Skeletal muscle tissue (tissue), 3 donors: ENCODE measurements at regions not wholly inside any gene's neighbourhood (a gene's known extent, or its start where the extent isn't known, plus 50 kb on each side); places are given as distances from the start of the nearest gene placed in this dataset.

Experiments
- H3K27ac ChIP-seq: one replicate; pipeline ENCODE4 v1.7.0; 2013; ENCODE audit warnings: mild to moderate bottlenecking, low read depth, low read length, inconsistent platforms
- H3K27me3 ChIP-seq, 3 donors: one replicate each; pipeline ENCODE4 v1.7.0; 2013; ENCODE audit warnings: low read length in 3 of 3; ENCODE audit not compliant: control insufficient read depth in 3 of 3, insufficient read depth in 3 of 3
- H3K36me3 ChIP-seq, 3 donors: one replicate each; pipeline ENCODE4 v1.7.0; 2013; ENCODE audit warnings: low read length in 3 of 3; ENCODE audit not compliant: control insufficient read depth in 3 of 3, insufficient read depth in 3 of 3
- H3K4me1 ChIP-seq, 3 donors: one replicate each; pipeline ENCODE4 v1.7.0; 2013; ENCODE audit warnings: low read length in 3 of 3, mild to moderate bottlenecking in 3 of 3; ENCODE audit not compliant: control insufficient read depth in 3 of 3, insufficient read depth in 3 of 3
- H3K4me3 ChIP-seq, 3 donors: one replicate each; pipeline ENCODE4 v1.7.0; 2013; ENCODE audit warnings: low read length in 3 of 3
- H3K9ac ChIP-seq, 3 donors: one replicate each; pipeline ENCODE4 v1.7.0; 2013; ENCODE audit warnings: low read length in 3 of 3, mild to moderate bottlenecking in 3 of 3, moderate library complexity in 2 of 3, low read depth in 1 of 3
- H3K9me3 ChIP-seq, 3 donors: one replicate each; pipeline ENCODE4 v1.7.0; 2013; ENCODE audit warnings: low read length in 3 of 3; ENCODE audit not compliant: control insufficient read depth in 3 of 3
- donor health status: Osteomylitis.

- Histone ChIP-seq H3K4me1 (no peaks in the 10 kb centered on the region), H3K36me3 (no peaks in the 10 kb centered on the region), H3K4me3 (no peak overlapping the region), H3K9me3 (no peaks in the 10 kb centered on the region), H3K9ac (no peak overlapping the region), H3K27me3 (no peaks in the 10 kb centered on the region), H3K27ac (no peak overlapping the region)
Observed at GRCh38 chr3:117263270-117263669, 553.7 kb downstream of the TUSC7 start.

DNA sequence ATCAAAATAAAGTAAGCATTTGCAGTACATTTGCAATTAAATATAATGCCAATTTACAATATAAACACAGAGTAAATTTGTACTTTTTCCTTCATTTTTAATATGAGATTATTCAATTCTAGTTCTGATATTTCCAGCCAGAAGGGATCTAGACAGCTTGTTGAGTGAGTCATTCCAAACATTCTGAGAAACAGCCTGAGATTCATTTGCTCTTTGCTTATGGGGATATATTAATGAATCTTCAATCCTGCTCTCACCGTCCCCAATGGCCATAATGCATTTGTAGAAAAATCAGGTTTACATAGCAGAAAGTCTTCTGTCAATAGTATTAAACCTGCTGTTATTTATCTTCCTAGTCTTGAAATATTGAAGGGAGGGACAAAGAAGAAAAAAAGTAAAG lies 554.2 kb downstream of the TUSC7 start:
- Histone ChIP-seq H3K27ac (no peak overlapping the region), H3K4me3 (no peak overlapping the region), H3K9me3 (no peaks in the 10 kb centered on the region), H3K27me3 (no peaks in the 10 kb centered on the region), H3K36me3 (no peaks in the 10 kb centered on the region), H3K4me1 (no peaks in the 10 kb centered on the region), H3K9ac (no peak overlapping the region)

GRCh38 chr3:117264204-117264994 lies 554.8 kb downstream of the TUSC7 start:
- Histone ChIP-seq H3K9me3 (no peaks in the 10 kb centered on the region), H3K9ac (no peak overlapping the region), H3K4me1 (no peaks in the 10 kb centered on the region), H3K4me3 (no peak overlapping the region), H3K27me3 (no peaks in the 10 kb centered on the region), H3K27ac (no peak overlapping the region), H3K36me3 (no peaks in the 10 kb centered on the region)

DNA sequence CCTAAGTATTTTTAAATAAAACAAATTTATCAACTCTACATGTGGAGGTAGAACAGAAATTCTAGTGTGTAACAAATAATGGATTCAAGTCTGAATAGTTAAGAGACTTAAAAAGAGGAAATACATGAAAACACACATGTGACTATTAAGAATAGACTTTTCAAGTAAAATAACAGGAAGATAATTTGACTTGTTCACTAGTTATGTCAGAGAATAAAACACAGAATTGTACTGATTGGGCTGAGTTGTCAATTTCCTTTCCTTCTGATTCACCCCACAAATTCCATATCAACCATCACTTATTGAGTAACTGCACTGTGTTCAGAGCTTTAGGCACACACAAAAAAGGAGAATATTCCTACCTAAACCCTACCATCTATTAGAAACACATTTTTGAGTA lies 557.2 kb downstream of the TUSC7 start:
- H3K27ac ChIP-seq: no peak overlapping the region
- no peaks in the 10 kb centered on the region for H3K4me1 ChIP-seq
- H3K9me3 ChIP-seq: no peaks in the 10 kb centered on the region
- H3K4me3 ChIP-seq: no peak overlapping the region
- no peaks in the 10 kb centered on the region for H3K27me3 ChIP-seq
- H3K9ac ChIP-seq: no peak overlapping the region
- H3K36me3 ChIP-seq: no peaks in the 10 kb centered on the region

DNA sequence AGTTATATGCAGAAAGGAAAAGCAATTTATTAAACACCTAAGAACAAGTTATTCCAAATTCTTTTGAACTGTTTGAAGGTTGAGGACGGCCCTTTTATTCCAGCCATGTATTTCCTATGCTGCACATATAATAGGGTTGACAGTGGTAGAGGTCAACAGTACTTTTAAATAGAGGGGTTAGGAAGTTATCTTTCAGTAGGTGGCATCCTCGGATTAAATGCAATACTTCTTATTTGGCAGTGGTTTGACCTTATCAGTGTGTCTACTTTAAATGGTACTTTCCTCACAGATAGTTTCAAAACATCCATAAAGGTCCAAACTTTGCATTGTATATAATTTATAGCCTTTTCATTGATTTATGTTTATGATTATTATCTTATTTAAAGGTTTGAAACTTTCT lies 558.7 kb downstream of the TUSC7 start:
- Histone ChIP-seq H3K9me3 (no peaks in the 10 kb centered on the region), H3K27me3 (no peaks in the 10 kb centered on the region), H3K9ac (no peak overlapping the region), H3K27ac (no peak overlapping the region), H3K4me3 (no peak overlapping the region), H3K4me1 (no peaks in the 10 kb centered on the region), H3K36me3 (no peaks in the 10 kb centered on the region)

GRCh38 chr3:117272274-117272673 lies 562.7 kb downstream of the TUSC7 start:
- no peaks in the 10 kb centered on the region for H3K27me3 ChIP-seq

DNA sequence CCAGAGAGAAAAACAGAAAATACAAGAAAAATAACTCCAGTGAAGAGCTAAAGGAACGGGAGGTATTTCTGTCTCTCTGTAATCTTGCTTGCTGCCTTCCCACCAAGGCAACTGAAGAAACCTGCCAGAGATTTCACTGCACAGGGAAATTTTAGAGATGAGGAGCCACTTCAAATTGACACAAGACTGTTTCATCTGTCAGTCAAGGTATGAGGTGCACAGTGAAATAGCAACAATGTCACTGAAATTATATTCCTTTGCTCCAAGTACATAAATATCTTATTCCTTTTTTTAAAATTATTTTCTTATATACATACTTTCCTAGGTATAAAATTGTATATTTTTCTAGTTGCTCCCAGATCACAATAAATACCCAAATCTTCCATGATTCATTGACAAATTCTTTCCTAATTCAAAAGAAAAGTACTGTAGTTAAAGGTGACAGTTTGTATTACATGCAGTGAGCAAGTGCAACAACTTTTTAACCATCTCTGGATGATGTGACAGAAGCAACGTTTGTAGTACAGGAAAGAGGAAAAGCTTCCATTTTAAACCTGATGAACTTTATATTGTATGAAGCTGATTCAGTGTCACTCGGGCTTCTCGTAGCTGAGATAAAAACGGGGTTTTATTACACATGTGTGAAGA lies 563.4 kb downstream of the TUSC7 start:
- Histone ChIP-seq H3K27ac (no peak overlapping the region), H3K36me3 (no peaks in the 10 kb centered on the region), H3K27me3 (no peaks in the 10 kb centered on the region), H3K9me3 (no peaks in the 10 kb centered on the region), H3K9ac (no peak overlapping the region), H3K4me1 (no peaks in the 10 kb centered on the region), H3K4me3 (no peak overlapping the region)

More at GRCh38 chr3:117272274-117272673, 562.7 kb downstream of the TUSC7 start:
- Histone ChIP-seq H3K4me1 (no peaks in the 10 kb centered on the region), H3K4me3 (no peak overlapping the region), H3K9ac (no peak overlapping the region), H3K36me3 (no peaks in the 10 kb centered on the region), H3K9me3 (no peaks in the 10 kb centered on the region), H3K27ac (no peak overlapping the region)

GRCh38 chr3:117277816-117278215 lies 568.2 kb downstream of the TUSC7 start:
- H3K27ac ChIP-seq: no peak overlapping the region

GRCh38 chr3:117278424-117279190 lies 569.0 kb downstream of the TUSC7 start:
- peaks cover 0 to 4% (median 0%) of the 10 kb centered on the region in 3 donors for H3K4me1 ChIP-seq
- H3K4me3 ChIP-seq: no peak overlapping the region
- H3K9me3 ChIP-seq: no peaks in the 10 kb centered on the region
- no peaks in the 10 kb centered on the region for H3K27me3 ChIP-seq
- H3K36me3 ChIP-seq: no peaks in the 10 kb centered on the region
- H3K27ac ChIP-seq: no peak overlapping the region
- no peak overlapping the region for H3K9ac ChIP-seq

More at GRCh38 chr3:117277816-117278215, 568.2 kb downstream of the TUSC7 start:
- H3K27me3 ChIP-seq: no peaks in the 10 kb centered on the region
- peaks cover 0 to 4% (median 0%) of the 10 kb centered on the region in 3 donors for H3K4me1 ChIP-seq
- H3K36me3 ChIP-seq: no peaks in the 10 kb centered on the region
- H3K9me3 ChIP-seq: no peaks in the 10 kb centered on the region
- no peak overlapping the region for H3K9ac ChIP-seq
- H3K4me3 ChIP-seq: no peak overlapping the region

DNA sequence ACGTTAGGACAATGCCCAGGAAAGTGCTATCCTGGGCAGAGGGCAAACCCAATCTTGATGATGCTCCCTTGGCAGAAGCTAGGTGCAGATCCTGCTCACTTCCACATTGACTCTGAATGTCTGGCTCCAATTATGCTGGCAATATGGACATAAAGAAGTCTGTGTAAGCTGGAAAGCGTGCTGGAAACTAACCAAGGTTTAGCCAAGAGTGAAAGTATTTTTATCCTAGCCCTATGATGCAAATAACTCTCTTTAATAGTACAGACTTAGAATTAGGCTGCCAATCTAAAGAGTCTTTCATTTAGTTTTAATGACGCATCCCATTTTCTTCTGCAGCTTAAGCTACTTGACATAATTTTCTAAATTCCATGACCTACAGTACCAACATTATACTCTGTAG lies 571.8 kb downstream of the TUSC7 start:
- H3K36me3 ChIP-seq: no peaks in the 10 kb centered on the region
- H3K27ac ChIP-seq: no peak overlapping the region
- H3K9me3 ChIP-seq: no peaks in the 10 kb centered on the region
- H3K9ac ChIP-seq: no peak overlapping the region
- no peaks in the 10 kb centered on the region for H3K27me3 ChIP-seq
- no peak overlapping the region for H3K4me3 ChIP-seq
- H3K4me1 ChIP-seq: peaks cover 0 to 4% (median 0%) of the 10 kb centered on the region in 3 donors
